ENCODE measurements at regions not wholly inside any gene's neighbourhood (a gene's known extent, or its start where the extent isn't known, plus 50 kb on each side); places are given as distances from the start of the nearest gene placed in this dataset.
"Not testable (repeated sequence)": the region's sequence is repeated elsewhere in the genome, so short reads cannot be mapped to it uniquely, and the experiment has no call there.

- DNase-seq (ENCODE audit: low read depth) = no peak
Observed at GRCh38 chr9:81002906-81003305, 686.4 kb downstream of the TLE1 start.

DNA sequence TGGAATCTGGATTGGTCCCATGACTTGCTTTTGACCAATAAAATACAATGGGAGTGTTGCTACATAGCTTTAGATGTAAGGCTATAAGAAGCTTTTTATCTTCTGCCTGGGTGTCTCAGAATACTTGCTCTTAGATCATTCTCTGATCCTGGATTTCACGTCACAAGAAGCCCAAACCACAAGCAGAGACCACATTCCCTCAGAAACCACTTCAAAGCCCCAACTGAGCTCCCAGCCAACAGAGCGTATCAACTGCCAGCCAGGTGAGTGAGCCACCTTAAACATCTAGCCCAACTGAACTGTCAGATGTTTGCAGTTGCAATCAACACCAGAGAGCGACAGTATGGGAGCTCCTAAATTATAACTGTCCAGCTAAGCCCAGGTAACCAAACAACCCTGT is 687.1 kb downstream of the TLE1 start:
- no peak for DNase-seq (ENCODE audit: low read depth)

- no peak for DNase-seq (ENCODE audit: low read depth)
Observed at GRCh38 chr9:80995759-80996158, 693.6 kb downstream of the TLE1 start.

DNA sequence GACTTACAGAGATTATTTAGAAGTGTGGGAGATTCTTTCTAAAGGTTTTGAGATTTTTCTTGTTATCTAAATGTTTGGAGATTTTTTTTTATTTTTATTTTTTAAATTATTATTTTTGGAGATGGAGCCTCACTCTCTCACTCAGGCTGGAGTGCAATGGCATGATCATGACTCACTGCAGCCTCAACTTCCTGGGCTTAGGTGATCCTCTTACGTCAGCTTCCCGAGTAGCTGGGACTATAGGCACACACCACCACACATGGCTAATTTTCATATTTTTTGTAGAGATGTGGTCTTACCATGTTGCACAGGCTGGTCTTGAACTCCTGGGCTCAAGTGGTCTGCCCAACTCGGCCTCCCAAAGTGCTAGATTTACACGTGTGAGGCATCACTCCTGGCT is 694.5 kb downstream of the TLE1 start:
- DNase-seq (ENCODE audit: low read depth) = no peak

DNA sequence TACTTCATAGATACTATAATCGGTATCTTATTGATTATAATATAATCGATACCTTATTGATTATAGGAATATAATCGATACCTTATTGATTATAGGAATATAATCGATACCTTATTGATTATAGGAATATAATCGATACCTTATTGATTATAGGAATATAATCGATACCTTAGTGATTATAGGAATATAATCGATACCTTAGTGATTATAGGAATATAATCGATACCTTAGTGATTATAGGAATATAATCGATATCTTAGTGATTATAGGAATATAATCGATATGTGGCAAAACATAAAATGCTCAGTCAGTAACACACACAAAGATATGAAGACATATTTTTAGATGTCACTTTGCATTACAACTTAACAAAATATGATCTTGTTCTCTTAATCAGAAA is 703.8 kb downstream of the TLE1 start:
- not testable (repeated sequence) for DNase-seq (ENCODE audit: low read depth)

GRCh38 chr9:80976403-80976802 is 712.9 kb downstream of the TLE1 start:
- no peak for DNase-seq (ENCODE audit: low read depth)

DNA sequence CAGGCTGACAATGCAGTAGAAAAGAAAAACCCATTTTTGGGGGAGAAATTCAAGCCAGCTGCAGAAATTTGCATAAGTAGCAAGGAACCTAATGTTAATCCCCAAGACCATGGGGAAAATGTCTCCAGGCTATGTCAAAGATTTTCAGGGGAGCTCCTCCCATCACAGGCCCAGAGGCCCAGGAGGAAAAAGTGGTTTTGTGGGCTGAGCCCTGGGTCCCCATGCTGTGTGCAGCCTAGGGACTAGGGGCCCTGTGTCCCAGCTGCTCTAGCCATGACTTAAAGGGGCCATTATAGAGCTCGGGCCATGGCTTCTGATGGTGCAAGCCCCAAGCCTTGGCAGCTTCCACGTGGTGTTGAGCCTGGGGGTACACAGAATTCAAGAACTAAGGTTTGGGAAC is 719.0 kb downstream of the TLE1 start:
- DNase-seq (ENCODE audit: low read depth) = not testable (repeated sequence)

GRCh38 chr9:80968611-80969010 is 720.7 kb downstream of the TLE1 start:
- no peak for DNase-seq (ENCODE audit: low read depth)

GRCh38 chr9:80964914-80965313 is 724.4 kb downstream of the TLE1 start:
- DNase-seq (ENCODE audit: low read depth) = no peak

GRCh38 chr9:80964374-80964773 is 725.0 kb downstream of the TLE1 start:
- DNase-seq (ENCODE audit: low read depth) = no peak

- DNase-seq (ENCODE audit: low read depth) = no peak
Observed at GRCh38 chr9:80957801-80958200, 731.5 kb downstream of the TLE1 start.

DNA sequence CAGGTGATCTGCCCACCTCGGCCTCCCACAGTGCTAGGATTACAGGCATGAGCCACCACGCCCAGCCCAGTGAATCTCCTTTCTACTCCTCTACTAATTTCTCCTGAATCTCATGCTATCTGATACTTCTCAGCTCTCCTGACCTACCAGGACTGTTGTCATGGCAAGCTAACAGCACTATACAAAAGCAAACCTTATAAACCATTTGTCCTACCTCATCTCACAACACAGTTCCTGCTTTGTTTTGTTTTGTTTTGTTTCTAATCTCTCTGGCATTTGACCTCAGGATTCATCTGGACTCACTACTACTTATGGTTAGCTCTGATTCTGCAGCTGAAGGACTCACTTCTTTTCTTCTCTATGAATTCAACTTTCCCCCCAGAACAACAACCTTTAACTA is 734.8 kb downstream of the TLE1 start:
- no peak for DNase-seq (ENCODE audit: low read depth)

DNA sequence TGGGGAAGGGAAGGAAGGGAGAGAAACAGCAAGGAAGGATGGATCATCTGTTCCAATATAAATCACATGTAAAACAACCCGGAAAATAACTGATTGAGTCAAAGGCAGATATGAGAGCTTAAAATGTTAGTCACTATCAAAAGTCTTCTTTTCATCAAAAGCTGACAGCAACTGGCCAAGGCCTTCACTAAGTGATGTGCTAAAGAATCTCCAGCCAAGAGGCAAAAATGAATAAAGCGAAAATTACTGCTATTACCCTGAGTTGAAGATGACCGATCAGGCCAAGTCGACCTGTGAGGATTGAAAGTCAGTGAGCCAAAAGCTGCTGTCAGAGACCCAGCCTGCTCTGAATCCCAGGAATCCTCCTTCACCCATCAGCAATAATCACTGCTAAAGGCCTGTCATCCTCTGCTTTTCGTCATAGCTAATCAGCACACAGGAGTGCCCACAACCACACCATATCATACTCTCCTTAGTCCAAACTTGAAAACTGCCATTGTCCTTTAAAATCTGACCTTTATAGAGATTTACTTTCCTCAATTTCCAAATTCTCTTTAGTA is 736.9 kb downstream of the TLE1 start:
- no peak for DNase-seq (ENCODE audit: low read depth)

DNA sequence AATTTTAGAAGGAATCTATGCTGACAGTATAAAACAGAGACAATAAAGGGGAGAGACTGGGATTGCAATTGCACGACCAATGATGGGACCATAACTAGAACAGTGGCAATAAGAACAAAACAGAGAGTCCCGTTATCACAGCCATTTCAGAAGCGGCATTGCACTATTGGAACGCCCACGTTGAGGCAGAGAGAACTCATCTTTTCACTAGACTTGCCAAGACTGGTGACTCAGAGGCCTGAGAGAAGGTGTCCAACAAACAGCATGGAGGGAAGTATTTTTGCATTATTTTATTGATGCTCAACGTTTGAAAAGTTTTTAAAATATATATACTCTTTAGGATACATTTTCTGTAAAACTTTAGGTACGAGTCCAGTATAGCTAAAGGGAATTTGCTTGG is 737.7 kb downstream of the TLE1 start:
- no peak for DNase-seq (ENCODE audit: low read depth)

- no peak for DNase-seq (ENCODE audit: low read depth)
Observed at GRCh38 chr9:80948876-80949275, 740.5 kb downstream of the TLE1 start.

DNA sequence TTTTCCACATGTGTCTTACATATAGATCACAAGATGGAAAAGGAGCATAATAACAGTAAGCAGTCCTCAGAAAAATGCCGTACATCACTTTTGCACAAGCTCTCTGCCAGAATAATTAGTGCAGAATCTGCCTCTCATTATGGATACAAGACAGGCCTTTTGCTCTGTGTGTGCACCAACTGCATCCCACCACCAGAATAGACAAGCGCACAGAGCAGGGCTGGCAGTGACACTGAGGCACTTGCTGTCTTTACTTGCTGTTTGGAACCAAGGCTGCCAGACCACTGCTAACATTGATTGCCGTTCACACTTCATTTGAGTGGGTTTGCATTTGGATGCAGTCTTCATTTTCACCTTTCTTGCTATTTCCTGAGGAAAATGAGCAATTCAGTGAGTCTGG is 741.3 kb downstream of the TLE1 start:
- DNase-seq (ENCODE audit: low read depth) = no peak

DNA sequence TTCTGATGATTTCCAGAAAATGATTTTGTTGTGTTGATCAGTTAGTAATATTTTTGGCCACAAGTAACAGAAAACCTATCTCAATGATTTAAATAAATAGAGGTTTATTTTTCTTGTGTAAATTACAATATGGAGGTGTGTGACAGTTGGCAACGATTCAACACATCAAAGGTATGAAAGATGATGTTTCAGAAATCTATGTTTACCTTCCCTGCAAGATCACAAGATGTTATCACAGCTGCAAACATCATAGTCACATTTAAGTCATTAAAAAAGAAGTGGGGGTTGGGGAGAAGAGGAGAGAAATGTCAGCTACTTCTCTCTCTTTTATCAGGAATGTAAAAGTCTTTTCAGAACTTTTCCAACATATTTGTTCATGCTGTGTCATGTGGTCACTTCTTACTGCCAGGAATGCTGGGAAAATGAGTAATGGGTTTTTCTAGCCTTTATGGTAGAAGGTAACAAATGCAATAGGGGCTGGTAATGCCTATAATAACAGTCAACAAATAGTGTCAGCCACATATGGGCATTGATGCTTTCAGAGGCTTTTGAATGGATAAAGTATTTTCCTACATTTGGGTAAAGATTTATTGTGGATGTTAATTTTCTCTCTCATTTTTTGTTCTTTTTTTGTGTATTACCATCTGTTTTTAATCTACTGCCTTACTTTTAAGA is 742.7 kb downstream of the TLE1 start:
- DNase-seq (ENCODE audit: low read depth) = no peak

DNA sequence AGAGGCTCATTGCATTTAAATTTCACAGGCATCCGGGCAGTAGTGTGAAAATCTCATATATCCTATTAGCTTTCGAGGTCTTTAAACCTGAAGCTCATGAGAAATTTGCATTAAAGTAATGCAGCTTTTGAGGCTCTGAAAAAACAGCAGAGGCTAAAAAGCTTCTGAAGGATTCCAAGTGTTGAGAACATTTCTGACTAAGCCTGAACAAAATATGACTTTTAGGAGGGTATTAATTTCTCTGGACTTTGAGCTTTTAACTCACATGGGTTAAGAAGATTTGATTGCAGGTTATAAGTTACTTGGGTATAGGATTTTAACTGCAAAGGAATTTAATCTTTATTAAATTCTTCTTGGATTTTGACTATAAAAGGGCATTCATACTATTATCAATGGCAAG is 743.9 kb downstream of the TLE1 start:
- DNase-seq (ENCODE audit: low read depth) = no peak

DNA sequence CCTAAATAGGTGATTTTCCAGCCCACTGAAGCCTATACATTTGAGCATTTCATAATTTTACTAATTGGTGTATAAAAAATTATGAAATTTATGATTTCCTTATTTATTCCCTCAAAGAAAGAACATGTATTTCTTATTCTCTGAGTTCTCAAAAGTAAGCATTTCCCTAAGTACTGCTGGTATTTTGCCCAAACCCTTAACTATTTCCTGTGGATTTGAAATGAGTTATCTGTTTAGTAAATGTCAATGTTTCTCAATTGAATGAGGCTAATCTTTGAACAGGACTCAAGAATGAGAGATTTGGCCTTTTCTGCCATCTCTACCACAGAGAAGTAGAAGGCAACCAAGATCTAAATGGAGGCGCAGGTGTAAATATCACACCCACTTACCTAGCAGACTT is 751.7 kb downstream of the TLE1 start:
- no peak for DNase-seq (ENCODE audit: low read depth)

DNA sequence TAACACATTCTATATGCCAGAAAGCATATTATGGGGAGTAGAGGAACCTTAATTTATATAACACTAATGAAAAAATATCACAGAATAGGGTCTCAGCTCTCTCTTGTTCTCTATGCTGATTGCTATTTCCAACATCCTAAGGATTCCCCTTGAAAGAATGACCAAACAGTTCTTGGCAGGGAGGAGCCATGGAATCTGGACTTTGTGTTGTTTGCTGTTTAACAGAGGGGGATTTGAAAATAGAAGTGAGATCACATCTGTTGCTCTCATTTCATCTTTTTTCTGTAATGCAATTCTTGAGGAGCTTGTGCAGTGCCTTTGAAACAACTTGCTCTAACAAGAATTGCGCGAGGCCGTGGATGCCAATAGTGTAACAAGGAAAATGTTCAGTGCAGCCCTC is 755.3 kb downstream of the TLE1 start:
- no peak for DNase-seq (ENCODE audit: low read depth)

GRCh38 chr9:80932947-80933780 is 756.2 kb downstream of the TLE1 start:
- no peak for DNase-seq (ENCODE audit: low read depth)

- DNase-seq (ENCODE audit: low read depth) = no peak
Observed at GRCh38 chr9:80932181-80932580, 757.2 kb downstream of the TLE1 start.

DNA sequence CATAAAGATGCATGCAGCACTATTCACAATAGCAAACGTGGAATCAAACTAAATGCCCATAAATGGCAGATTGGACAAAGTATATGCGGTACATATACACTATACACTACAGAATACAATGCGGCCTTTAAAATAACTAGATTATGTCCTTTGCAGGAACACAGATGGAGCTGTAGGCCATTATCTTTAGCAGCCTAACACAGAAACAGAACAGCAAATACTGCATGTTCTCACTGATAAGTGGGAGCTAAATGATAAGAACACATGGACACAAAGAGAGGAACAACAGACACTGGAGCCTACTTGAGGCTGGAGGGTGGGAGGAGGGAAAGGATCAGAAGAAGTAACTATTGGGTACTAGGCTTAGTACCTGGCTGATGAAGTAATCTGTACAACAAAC is 758.2 kb downstream of the TLE1 start:
- peak; percentile 12 for DNase-seq (ENCODE audit: low read depth)
